ENCODE measurements at regions not wholly inside any gene's neighbourhood (a gene's known extent, or its start where the extent isn't known, plus 50 kb on each side); places are given as distances from the start of the nearest gene placed in this dataset.

GRCh38 chr4:8760561-8760960 lies 111.1 kb downstream of the HMX1 start:
- no peak for TF ChIP-seq CTCF (IDR thresholded peaks at IDR 0.05)
- TF ChIP-seq POLR2AphosphoS5 (IDR thresholded peaks at IDR 0.05): no peak
